Testis (tissue), 2 donors: ENCODE measurements at regions not wholly inside any gene's neighbourhood (a gene's known extent, or its start where the extent isn't known, plus 50 kb on each side); places are given as distances from the start of the nearest gene placed in this dataset.

Experiments
- CTCF ChIP-seq, 3 experiments: fragments of 450-650 bp in 2 of 3; fragments of 200-600 bp in 1 of 3; sonication (generic) in 1 of 3; IDR thresholded peaks; one replicate each; pipeline ENCODE4 v1.5.1; 2016 to 2019; ENCODE audit warnings: antibody characterized with exemption in 3 of 3, mild to moderate bottlenecking in 2 of 3, moderate library complexity in 1 of 3
- POLR2A ChIP-seq: fragments of 450-650 bp; IDR thresholded peaks from one replicate; pipeline ENCODE4 v1.6.1; 2017; ENCODE audit warnings: antibody characterized with exemption, mild to moderate bottlenecking, moderate library complexity

GRCh38 chr7:79952399-79952798 is 182.2 kb upstream of the GNAI1 start:
- TF ChIP-seq CTCF (IDR thresholded peaks at IDR 0.05) (no peak), POLR2A (no peak)
